T-helper 2 cell treated with Interferon-gamma antibody and Interleukin-4, amounts not matched to agents 100 ng/mL and 5 ng/mL, for 36 hours (primary cell): ENCODE measurements at regions not wholly inside any gene's neighbourhood (a gene's known extent, or its start where the extent isn't known, plus 50 kb on each side); places are given as distances from the start of the nearest gene placed in this dataset.
"Not testable (repeated sequence)": the region's sequence is repeated elsewhere in the genome, so short reads cannot be mapped to it uniquely, and the experiment has no call there.

Experiments used
- intact Hi-C: fragments of 100-400 bp; cut with micrococcal nuclease; formaldehyde crosslinking; loops from one replicate; pipeline ENCODE4 v1.15.1; 2023

- intact Hi-C loops: no loop called here
These were observed 249.7 kb upstream of the DAB2 start for GRCh38 chr5:39674209-39675082.

GRCh38 chr5:39671561-39671961 is 246.8 kb upstream of the DAB2 start:
- intact Hi-C loops: no loop called here

GRCh38 chr5:39670955-39671354 is 246.2 kb upstream of the DAB2 start:
- intact Hi-C loops: no loop called here

- intact Hi-C loops: no loop called here
These were observed 245.6 kb upstream of the DAB2 start for GRCh38 chr5:39670391-39670790.

GRCh38 chr5:39668980-39669379 is 244.2 kb upstream of the DAB2 start:
- intact Hi-C loops: no loop called here

- intact Hi-C loops: no loop called here
These were observed 240.5 kb upstream of the DAB2 start for GRCh38 chr5:39665328-39665727.

- intact Hi-C loops: no loop called here
These were observed 238.2 kb upstream of the DAB2 start for GRCh38 chr5:39662945-39663344.

GRCh38 chr5:39661026-39661779 is 236.4 kb upstream of the DAB2 start:
- intact Hi-C loops: no loop called here

- intact Hi-C loops: no loop called here
These were observed 235.2 kb upstream of the DAB2 start for GRCh38 chr5:39660020-39660419.

GRCh38 chr5:39658866-39659265 is 234.1 kb upstream of the DAB2 start:
- intact Hi-C loops: no loop called here

- intact Hi-C loops: no loop called here
These were observed 233.2 kb upstream of the DAB2 start for GRCh38 chr5:39657943-39658342.

- intact Hi-C loops: no loop called here
These were observed 231.8 kb upstream of the DAB2 start for GRCh38 chr5:39656600-39656999.

- intact Hi-C loops: no loop called here
These were observed 229.9 kb upstream of the DAB2 start for GRCh38 chr5:39654715-39655114.

- intact Hi-C loops: not testable (repeated sequence)
These were observed 227.7 kb upstream of the DAB2 start for GRCh38 chr5:39652481-39652880.

GRCh38 chr5:39652036-39652435 is 227.3 kb upstream of the DAB2 start:
- intact Hi-C loops: no loop called here

GRCh38 chr5:39650008-39650762 is 225.4 kb upstream of the DAB2 start:
- intact Hi-C loops: no loop called here

- intact Hi-C loops: no loop called here
These were observed 224.1 kb upstream of the DAB2 start for GRCh38 chr5:39648848-39649227.

GRCh38 chr5:39648085-39648847 is 223.5 kb upstream of the DAB2 start:
- intact Hi-C loops: no loop called here

GRCh38 chr5:39640552-39640951 is 215.8 kb upstream of the DAB2 start:
- intact Hi-C loops: no loop called here

- intact Hi-C loops: no loop called here
These were observed 214.9 kb upstream of the DAB2 start for GRCh38 chr5:39639618-39640089.

GRCh38 chr5:39638813-39639212 is 214.0 kb upstream of the DAB2 start:
- intact Hi-C loops: no loop called here
